LNCaP clone FGC (cell line): ENCODE measurements at regions not wholly inside any gene's neighbourhood (a gene's known extent, or its start where the extent isn't known, plus 50 kb on each side); places are given as distances from the start of the nearest gene placed in this dataset.

Experiments used
- DNase-seq: peaks from one replicate; pipeline ENCODE4 v3.0.0-alpha.2; 2011; ENCODE audit warnings: low read depth
- H3K4me3 ChIP-seq: 2 replicates; pipeline ENCODE4 v1.5.1; 2011; ENCODE audit warnings: mild to moderate bottlenecking, low read depth, low read length, control low read depth
- TF ChIP-seq, protein P1 (sequence below): IDR thresholded peaks from 2 replicates; pipeline ENCODE4 v1.5.1; 2012; ENCODE audit warnings: mild to moderate bottlenecking; ENCODE audit not compliant: control insufficient read depth, insufficient read depth; ENCODE audit errors: extremely low read depth

- DNase-seq, result no peak
- TF ChIP-seq, protein P1, sequence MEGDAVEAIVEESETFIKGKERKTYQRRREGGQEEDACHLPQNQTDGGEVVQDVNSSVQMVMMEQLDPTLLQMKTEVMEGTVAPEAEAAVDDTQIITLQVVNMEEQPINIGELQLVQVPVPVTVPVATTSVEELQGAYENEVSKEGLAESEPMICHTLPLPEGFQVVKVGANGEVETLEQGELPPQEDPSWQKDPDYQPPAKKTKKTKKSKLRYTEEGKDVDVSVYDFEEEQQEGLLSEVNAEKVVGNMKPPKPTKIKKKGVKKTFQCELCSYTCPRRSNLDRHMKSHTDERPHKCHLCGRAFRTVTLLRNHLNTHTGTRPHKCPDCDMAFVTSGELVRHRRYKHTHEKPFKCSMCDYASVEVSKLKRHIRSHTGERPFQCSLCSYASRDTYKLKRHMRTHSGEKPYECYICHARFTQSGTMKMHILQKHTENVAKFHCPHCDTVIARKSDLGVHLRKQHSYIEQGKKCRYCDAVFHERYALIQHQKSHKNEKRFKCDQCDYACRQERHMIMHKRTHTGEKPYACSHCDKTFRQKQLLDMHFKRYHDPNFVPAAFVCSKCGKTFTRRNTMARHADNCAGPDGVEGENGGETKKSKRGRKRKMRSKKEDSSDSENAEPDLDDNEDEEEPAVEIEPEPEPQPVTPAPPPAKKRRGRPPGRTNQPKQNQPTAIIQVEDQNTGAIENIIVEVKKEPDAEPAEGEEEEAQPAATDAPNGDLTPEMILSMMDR, result no peak
- H3K4me3 ChIP-seq, result no peak overlapping the region
Measured at GRCh38 chr5:9833871-9834270, 203.7 kb upstream of the TAS2R1 start.

DNA sequence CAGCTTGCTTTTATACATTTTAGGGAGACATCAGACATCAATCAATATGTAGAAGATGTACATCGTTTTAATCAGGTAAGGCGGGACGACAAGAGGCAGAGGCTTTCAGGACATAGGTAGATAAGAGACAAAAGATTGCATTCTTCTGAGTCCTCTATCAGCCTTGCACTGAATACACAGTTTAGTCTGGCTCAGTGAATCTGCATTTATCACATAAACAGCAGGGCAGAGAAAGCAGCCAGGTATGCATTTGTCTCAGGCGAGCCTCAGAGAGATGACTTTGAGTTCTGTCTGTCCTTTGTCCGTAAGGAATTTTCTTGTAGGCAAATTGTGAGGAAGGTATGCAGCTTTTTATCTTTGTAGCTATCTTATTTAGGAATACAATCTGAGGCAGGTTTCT lies 202.8 kb upstream of the TAS2R1 start:
- no peak overlapping the region for H3K4me3 ChIP-seq
- TF ChIP-seq, protein P1, result no peak
- DNase-seq, result no peak

- TF ChIP-seq, protein P1, result no peak
- H3K4me3 ChIP-seq, result no peak overlapping the region
Measured at GRCh38 chr5:9831823-9832222, 201.7 kb upstream of the TAS2R1 start.

GRCh38 chr5:9830184-9830583 lies 200.0 kb upstream of the TAS2R1 start:
- DNase-seq, result no peak
- TF ChIP-seq, protein P1, result no peak
- H3K4me3 ChIP-seq, result no peak overlapping the region

More at GRCh38 chr5:9831823-9832222, 201.7 kb upstream of the TAS2R1 start:
- DNase-seq, result no peak

DNA sequence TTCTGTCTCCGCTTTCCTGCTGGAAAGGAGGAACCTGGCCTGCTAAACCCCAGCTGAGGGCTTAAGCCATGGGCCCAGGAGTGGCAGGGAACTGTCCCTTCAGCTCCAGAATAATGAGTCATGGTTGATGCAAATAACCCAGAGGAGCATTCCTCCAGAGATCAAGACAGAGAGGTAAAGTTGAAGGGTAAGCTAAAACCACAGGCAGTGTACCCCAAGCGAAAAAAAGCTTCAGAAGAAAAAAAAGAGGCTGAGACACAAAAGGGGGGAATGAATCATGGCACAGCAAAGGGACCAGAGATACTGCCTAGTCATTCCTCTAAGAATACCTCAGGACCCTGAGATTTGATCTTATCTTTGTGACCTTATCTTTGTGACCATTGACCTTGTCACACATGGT lies 199.5 kb upstream of the TAS2R1 start:
- no peak for DNase-seq
- no peak overlapping the region for H3K4me3 ChIP-seq

GRCh38 chr5:9820691-9821449 lies 190.7 kb upstream of the TAS2R1 start:
- no peak for DNase-seq
- TF ChIP-seq, protein P1, result no peak
- no peak overlapping the region for H3K4me3 ChIP-seq

More for the DNA sequence above, 199.5 kb upstream of the TAS2R1 start:
- TF ChIP-seq, protein P1, result no peak

GRCh38 chr5:9818340-9818845 lies 188.2 kb upstream of the TAS2R1 start:
- no peak for DNase-seq
- no peak overlapping the region for H3K4me3 ChIP-seq
- TF ChIP-seq, protein P1, result no peak
